Uterus (tissue), 3 donors: ENCODE measurements at regions not wholly inside any gene's neighbourhood (a gene's known extent, or its start where the extent isn't known, plus 50 kb on each side); places are given as distances from the start of the nearest gene placed in this dataset.

Experiments
- DNase-seq, 2 donors: peaks; one replicate each; pipeline ENCODE4 v3.0.0-alpha.2; 2019 to 2020
- H3K27ac ChIP-seq, 2 donors: fragments of 200-600 bp; sonication (generic); 1 replicate in 1 of 2; 2 replicates in 1 of 2; pipeline ENCODE4 v1.5.1; 2016 to 2018
- H3K27me3 ChIP-seq, 2 donors: fragments of 200-600 bp; sonication (generic); one replicate each; pipeline ENCODE4 v1.5.1; 2018 to 2019; ENCODE audit warnings: control low read depth in 1 of 2
- H3K36me3 ChIP-seq, 2 donors: fragments of 200-600 bp; sonication (generic); one replicate each; pipeline ENCODE4 v1.5.1; 2019; ENCODE audit warnings: control low read depth in 1 of 2
- H3K4me1 ChIP-seq, 2 donors: fragments of 200-600 bp; sonication (generic); one replicate each; pipeline ENCODE4 v1.5.1; 2018 to 2019; ENCODE audit warnings: control low read depth in 1 of 2
- H3K4me3 ChIP-seq, 2 donors: fragments of 200-600 bp; sonication (generic); 1 replicate in 1 of 2; 2 replicates in 1 of 2; pipeline ENCODE4 v1.5.1; 2018 to 2019; ENCODE audit warnings: mild to moderate bottlenecking in 1 of 2
- H3K9me3 ChIP-seq, 2 donors: fragments of 200-600 bp; sonication (generic); one replicate each; pipeline ENCODE4 v1.5.1; 2019; ENCODE audit warnings: control low read depth in 1 of 2
- POLR2A ChIP-seq, 2 donors: fragments of 450-650 bp; IDR thresholded peaks; one replicate each; pipeline ENCODE4 v1.6.1; 2016; ENCODE audit warnings: antibody characterized with exemption in 2 of 2, mild to moderate bottlenecking in 1 of 2, moderate library complexity in 1 of 2
- intact Hi-C: fragments of 100-400 bp; cut with DNase I; formaldehyde crosslinking; loops from one replicate; pipeline ENCODE4 v1.15.1; 2023; ENCODE audit warnings: low total_unique reads
- TF ChIP-seq, protein P1 (sequence below), 4 experiments: fragments of 200-600 bp in 2 of 4; fragments of 450-650 bp in 2 of 4; sonication (generic) in 2 of 4; IDR thresholded peaks; one replicate each; pipeline ENCODE4 v1.5.1; 2016 to 2019; ENCODE audit warnings: antibody characterized with exemption in 4 of 4, mild to moderate bottlenecking in 2 of 4, moderate library complexity in 1 of 4
- donor health status: DM: yes; HTN: yes; CAD: no.

DNA sequence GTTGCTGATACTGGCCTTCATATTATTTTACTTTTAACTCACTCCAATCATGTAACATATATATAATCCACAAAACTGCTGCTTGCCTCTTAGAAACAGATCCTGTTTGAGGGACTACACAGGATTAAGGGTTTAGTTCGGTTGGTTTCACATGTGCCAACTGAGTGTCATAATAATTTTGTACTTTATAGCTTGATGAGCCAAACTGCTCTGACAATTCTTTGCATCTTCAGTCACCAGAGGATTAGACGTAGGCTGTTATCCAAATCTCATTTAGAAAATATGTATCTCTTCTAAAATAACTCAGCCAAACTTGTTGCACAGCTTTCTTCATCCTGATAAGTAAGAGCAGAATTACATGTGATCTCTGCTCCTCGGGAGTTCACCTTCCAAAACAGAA lies 643.6 kb upstream of the PTCHD4 start:
- Histone ChIP-seq H3K9me3 (no peaks in the 10 kb centered on the region), H3K4me1 (no peaks in the 10 kb centered on the region), H3K4me3 (no peak overlapping the region), H3K27ac (no peak overlapping the region), H3K36me3 (no peaks in the 10 kb centered on the region), H3K27me3 (no peaks in the 10 kb centered on the region)
- TF ChIP-seq POLR2A (IDR thresholded peaks at IDR 0.05): no peak
- TF ChIP-seq, protein P1, sequence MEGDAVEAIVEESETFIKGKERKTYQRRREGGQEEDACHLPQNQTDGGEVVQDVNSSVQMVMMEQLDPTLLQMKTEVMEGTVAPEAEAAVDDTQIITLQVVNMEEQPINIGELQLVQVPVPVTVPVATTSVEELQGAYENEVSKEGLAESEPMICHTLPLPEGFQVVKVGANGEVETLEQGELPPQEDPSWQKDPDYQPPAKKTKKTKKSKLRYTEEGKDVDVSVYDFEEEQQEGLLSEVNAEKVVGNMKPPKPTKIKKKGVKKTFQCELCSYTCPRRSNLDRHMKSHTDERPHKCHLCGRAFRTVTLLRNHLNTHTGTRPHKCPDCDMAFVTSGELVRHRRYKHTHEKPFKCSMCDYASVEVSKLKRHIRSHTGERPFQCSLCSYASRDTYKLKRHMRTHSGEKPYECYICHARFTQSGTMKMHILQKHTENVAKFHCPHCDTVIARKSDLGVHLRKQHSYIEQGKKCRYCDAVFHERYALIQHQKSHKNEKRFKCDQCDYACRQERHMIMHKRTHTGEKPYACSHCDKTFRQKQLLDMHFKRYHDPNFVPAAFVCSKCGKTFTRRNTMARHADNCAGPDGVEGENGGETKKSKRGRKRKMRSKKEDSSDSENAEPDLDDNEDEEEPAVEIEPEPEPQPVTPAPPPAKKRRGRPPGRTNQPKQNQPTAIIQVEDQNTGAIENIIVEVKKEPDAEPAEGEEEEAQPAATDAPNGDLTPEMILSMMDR (IDR thresholded peaks at IDR 0.05): no peak
- intact Hi-C loops: no loop called here
- DNase-seq: no peak

DNA sequence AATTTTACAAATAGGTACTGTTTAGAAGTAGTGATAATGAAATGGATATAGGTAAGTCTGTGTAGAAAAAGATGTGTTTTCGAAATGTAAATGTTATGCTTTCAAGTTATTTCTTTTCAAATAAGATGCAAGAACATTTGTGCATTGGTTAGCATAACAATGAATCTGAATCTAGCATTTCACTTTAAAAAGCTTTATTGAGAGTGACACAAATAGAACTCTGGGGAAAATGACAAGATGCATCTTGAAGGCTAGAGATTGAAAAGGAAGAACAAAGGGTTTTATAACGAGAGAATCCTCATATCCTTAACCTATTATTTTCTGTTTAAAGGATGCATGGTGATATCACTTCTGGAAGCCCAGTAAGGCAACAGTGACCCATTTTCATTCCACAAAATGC lies 639.9 kb upstream of the PTCHD4 start:
- no peaks in the 10 kb centered on the region for H3K9me3 ChIP-seq

DNA sequence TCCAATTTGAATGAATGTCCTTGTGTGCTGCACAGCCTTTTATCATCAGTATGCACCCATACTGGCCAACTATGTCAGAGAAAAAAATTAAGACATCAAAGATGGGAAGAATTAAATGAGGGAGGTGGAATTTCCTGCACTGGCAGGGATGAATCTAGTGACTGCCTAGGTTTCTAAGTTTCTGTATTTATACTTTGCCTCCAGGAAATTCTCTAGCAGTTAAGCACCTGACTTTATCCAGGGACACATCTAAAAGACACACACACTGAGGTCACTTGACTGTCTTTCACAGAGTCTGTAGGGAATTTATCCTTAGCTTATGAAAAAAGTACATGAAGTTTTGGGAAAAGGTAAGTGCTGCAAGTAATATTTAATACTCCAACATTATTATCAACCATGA lies 636.5 kb upstream of the PTCHD4 start:
- intact Hi-C loops: no loop called here
- Histone ChIP-seq H3K36me3 (no peaks in the 10 kb centered on the region), H3K4me3 (no peak overlapping the region), H3K27ac (no peak overlapping the region), H3K27me3 (no peaks in the 10 kb centered on the region), H3K9me3 (no peaks in the 10 kb centered on the region), H3K4me1 (no peaks in the 10 kb centered on the region)
- TF ChIP-seq POLR2A (IDR thresholded peaks at IDR 0.05): no peak
- TF ChIP-seq, protein P1 (IDR thresholded peaks at IDR 0.05): no peak
- DNase-seq: no peak

More for the DNA sequence above, 639.9 kb upstream of the PTCHD4 start:
- Histone ChIP-seq H3K27me3 (no peaks in the 10 kb centered on the region), H3K27ac (no peak overlapping the region), H3K4me1 (no peaks in the 10 kb centered on the region), H3K4me3 (no peak overlapping the region), H3K36me3 (no peaks in the 10 kb centered on the region)
- TF ChIP-seq POLR2A (IDR thresholded peaks at IDR 0.05): no peak
- TF ChIP-seq, protein P1 (IDR thresholded peaks at IDR 0.05): no peak
- intact Hi-C loops: no loop called here
- no peak for DNase-seq

DNA sequence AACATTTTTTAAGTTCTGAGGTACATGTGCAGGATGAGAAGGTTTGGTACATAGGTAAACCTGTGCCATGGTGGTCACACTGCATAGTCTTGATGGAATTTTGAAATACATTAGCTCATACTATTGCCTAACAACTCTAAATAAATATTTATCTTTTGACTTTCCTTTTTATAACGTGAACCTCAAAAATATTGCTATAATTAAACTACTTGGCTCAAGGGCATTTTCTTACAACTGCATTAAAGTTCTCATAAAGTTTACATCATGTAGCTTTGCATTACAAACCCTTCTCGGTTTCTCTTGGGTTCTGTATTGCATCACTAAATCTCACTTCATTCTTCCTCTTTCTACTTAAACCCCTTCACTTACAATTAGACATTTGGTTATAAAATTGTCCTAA lies 636.0 kb upstream of the PTCHD4 start:
- TF ChIP-seq POLR2A (IDR thresholded peaks at IDR 0.05): no peak
- TF ChIP-seq, protein P1 (IDR thresholded peaks at IDR 0.05): no peak
- Histone ChIP-seq H3K36me3 (no peaks in the 10 kb centered on the region), H3K27ac (no peak overlapping the region), H3K9me3 (no peaks in the 10 kb centered on the region), H3K27me3 (no peaks in the 10 kb centered on the region), H3K4me3 (no peak overlapping the region), H3K4me1 (no peaks in the 10 kb centered on the region)
- DNase-seq: no peak
- intact Hi-C loops: no loop called here

DNA sequence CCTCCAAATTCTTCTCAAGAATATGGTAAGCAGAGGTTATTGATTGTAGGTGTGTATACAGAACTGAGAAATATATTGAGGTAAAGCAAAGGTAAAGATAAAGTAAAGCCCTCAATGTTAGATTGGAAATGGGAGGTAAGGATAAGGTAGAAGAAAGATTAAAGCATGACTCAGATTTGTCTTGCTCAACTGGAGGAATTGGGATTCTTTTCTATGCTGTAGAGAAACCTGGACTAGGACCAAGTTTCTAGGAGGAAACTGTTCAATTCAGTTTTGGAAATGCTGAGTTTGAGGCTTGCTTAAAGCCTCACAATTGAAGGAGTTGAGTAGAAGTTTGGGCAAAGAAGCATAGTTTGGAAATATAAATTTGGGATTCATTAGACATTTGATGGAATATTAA lies 634.0 kb upstream of the PTCHD4 start:
- Histone ChIP-seq H3K27me3 (no peaks in the 10 kb centered on the region), H3K9me3 (no peaks in the 10 kb centered on the region), H3K4me1 (no peaks in the 10 kb centered on the region), H3K4me3 (no peak overlapping the region), H3K36me3 (no peaks in the 10 kb centered on the region), H3K27ac (no peak overlapping the region)
- TF ChIP-seq, protein P1 (IDR thresholded peaks at IDR 0.05): no peak
- no peak for TF ChIP-seq POLR2A (IDR thresholded peaks at IDR 0.05)
- no peak for DNase-seq
- intact Hi-C loops: no loop called here
